ENCODE measurements at regions not wholly inside any gene's neighbourhood (a gene's known extent, or its start where the extent isn't known, plus 50 kb on each side); places are given as distances from the start of the nearest gene placed in this dataset.

- no peak overlapping the region for H3K9ac ChIP-seq
- H3K36me3 ChIP-seq (ENCODE audit: control insufficient read depth, insufficient read depth, low read length), result no peaks in the 10 kb centered on the region
- H2AFZ ChIP-seq, result no peak overlapping the region
- no peaks in the 10 kb centered on the region for H3K9me3 ChIP-seq (ENCODE audit: control insufficient read depth, low read length)
- no peak overlapping the region for H3K4me2 ChIP-seq (ENCODE audit: low read length)
- no peaks in the 10 kb centered on the region for H3K27me3 ChIP-seq (ENCODE audit: control insufficient read depth, insufficient read depth, low read length)
- H3K27ac ChIP-seq, result no peak overlapping the region
- H3K79me2 ChIP-seq, result no peaks in the 10 kb centered on the region
- H3K4me1 ChIP-seq, result no peaks in the 10 kb centered on the region
- H3K4me3 ChIP-seq (ENCODE audit: low read depth, low read length), result no peak overlapping the region
- TF ChIP-seq CTCF (IDR thresholded peaks at IDR 0.05), result no peak
Observed at GRCh38 chr12:16719713-16720416, 113.9 kb upstream of the LMO3 start.

GRCh38 chr12:16716928-16717327 lies 111.0 kb upstream of the LMO3 start:
- no peaks in the 10 kb centered on the region for H3K27me3 ChIP-seq (ENCODE audit: control insufficient read depth, insufficient read depth, low read length)
- H3K4me2 ChIP-seq (ENCODE audit: low read length), result no peak overlapping the region
- TF ChIP-seq CTCF (IDR thresholded peaks at IDR 0.05), result no peak
- H3K79me2 ChIP-seq, result no peaks in the 10 kb centered on the region
- no peak overlapping the region for H3K9ac ChIP-seq
- no peak overlapping the region for H3K4me3 ChIP-seq (ENCODE audit: low read depth, low read length)
- H3K4me1 ChIP-seq, result no peaks in the 10 kb centered on the region
- no peak overlapping the region for H3K27ac ChIP-seq
- H3K36me3 ChIP-seq (ENCODE audit: control insufficient read depth, insufficient read depth, low read length), result no peaks in the 10 kb centered on the region
- H3K9me3 ChIP-seq (ENCODE audit: control insufficient read depth, low read length), result no peaks in the 10 kb centered on the region
- H2AFZ ChIP-seq, result no peak overlapping the region

- Histone ChIP-seq H3K79me2 (no peaks in the 10 kb centered on the region), H3K27me3 (ENCODE audit: control insufficient read depth, insufficient read depth, low read length) (no peaks in the 10 kb centered on the region), H3K4me1 (no peaks in the 10 kb centered on the region), H3K4me2 (ENCODE audit: low read length) (no peak overlapping the region), H3K36me3 (ENCODE audit: control insufficient read depth, insufficient read depth, low read length) (no peaks in the 10 kb centered on the region), H3K27ac (no peak overlapping the region), H3K9ac (no peak overlapping the region), H3K4me3 (ENCODE audit: low read depth, low read length) (no peak overlapping the region), H2AFZ (no peak overlapping the region), H3K9me3 (ENCODE audit: control insufficient read depth, low read length) (peaks cover 3% of the 10 kb centered on the region)
- no peak for TF ChIP-seq CTCF (IDR thresholded peaks at IDR 0.05)
Observed at GRCh38 chr12:16692099-16692498, 86.1 kb upstream of the LMO3 start.

GRCh38 chr12:16691624-16692023 lies 85.7 kb upstream of the LMO3 start:
- Histone ChIP-seq H2AFZ (no peak overlapping the region), H3K4me1 (no peaks in the 10 kb centered on the region), H3K27ac (no peak overlapping the region), H3K9ac (no peak overlapping the region), H3K9me3 (ENCODE audit: control insufficient read depth, low read length) (peaks cover 3% of the 10 kb centered on the region), H3K79me2 (no peaks in the 10 kb centered on the region), H3K4me3 (ENCODE audit: low read depth, low read length) (no peak overlapping the region), H3K27me3 (ENCODE audit: control insufficient read depth, insufficient read depth, low read length) (no peaks in the 10 kb centered on the region), H3K4me2 (ENCODE audit: low read length) (no peak overlapping the region), H3K36me3 (ENCODE audit: control insufficient read depth, insufficient read depth, low read length) (no peaks in the 10 kb centered on the region)
- TF ChIP-seq CTCF (IDR thresholded peaks at IDR 0.05), result no peak

- no peaks in the 10 kb centered on the region for H3K79me2 ChIP-seq
- H3K9ac ChIP-seq, result no peak overlapping the region
- no peak overlapping the region for H3K4me3 ChIP-seq (ENCODE audit: low read depth, low read length)
- no peak overlapping the region for H3K4me2 ChIP-seq (ENCODE audit: low read length)
- TF ChIP-seq CTCF (IDR thresholded peaks at IDR 0.05), result no peak
- no peaks in the 10 kb centered on the region for H3K36me3 ChIP-seq (ENCODE audit: control insufficient read depth, insufficient read depth, low read length)
- H2AFZ ChIP-seq, result no peak overlapping the region
- H3K27me3 ChIP-seq (ENCODE audit: control insufficient read depth, insufficient read depth, low read length), result no peaks in the 10 kb centered on the region
- no peaks in the 10 kb centered on the region for H3K4me1 ChIP-seq
- H3K27ac ChIP-seq, result no peak overlapping the region
- no peaks in the 10 kb centered on the region for H3K9me3 ChIP-seq (ENCODE audit: control insufficient read depth, low read length)
Observed at GRCh38 chr12:16688200-16688599, 82.2 kb upstream of the LMO3 start.

Measured in parathyroid adenoma (tissue), 2 donors.